HEK293T (cell line): ENCODE measurements at regions not wholly inside any gene's neighbourhood (a gene's known extent, or its start where the extent isn't known, plus 50 kb on each side); places are given as distances from the start of the nearest gene placed in this dataset.

Experiments
- ARNT ChIP-seq: fragments of 450-650 bp; IDR thresholded peaks from 2 replicates; pipeline ENCODE4 v1.6.1; 2017; ENCODE audit warnings: mild to moderate bottlenecking
- BHLHE40 ChIP-seq: fragments of 450-650 bp; IDR thresholded peaks from 2 replicates; pipeline ENCODE4 v1.6.1; 2016; ENCODE audit warnings: mild to moderate bottlenecking, moderate library complexity, borderline replicate concordance
- CTBP1 ChIP-seq: fragments of 450-650 bp; IDR thresholded peaks from 2 replicates; pipeline ENCODE4 v1.6.1; 2016; ENCODE audit warnings: borderline replicate concordance
- ELF4 ChIP-seq: fragments of 450-650 bp; IDR thresholded peaks from 2 replicates; pipeline ENCODE4 v1.6.1; 2017; ENCODE audit warnings: antibody characterized with exemption
- FOXA1 ChIP-seq: fragments of 450-650 bp; IDR thresholded peaks from 2 replicates; pipeline ENCODE4 v1.6.1; 2016; ENCODE audit warnings: mild to moderate bottlenecking
- FOXK2 ChIP-seq: fragments of 450-650 bp; IDR thresholded peaks from 2 replicates; pipeline ENCODE4 v1.6.1; 2016; ENCODE audit warnings: mild to moderate bottlenecking
- FOXM1 ChIP-seq: fragments of 450-650 bp; IDR thresholded peaks from 2 replicates; pipeline ENCODE4 v1.6.1; 2017; ENCODE audit warnings: mild to moderate bottlenecking, borderline replicate concordance
- HDGF ChIP-seq: fragments of 450-650 bp; IDR thresholded peaks from 2 replicates; pipeline ENCODE4 v1.6.1; 2017; ENCODE audit warnings: antibody characterized with exemption, borderline replicate concordance
- L3MBTL2 ChIP-seq: fragments of 450-650 bp; conservative IDR thresholded peaks from 2 replicates; pipeline ENCODE4 v1.6.1; 2016; ENCODE audit warnings: mild to moderate bottlenecking
- NFRKB ChIP-seq: fragments of 450-650 bp; IDR thresholded peaks from 2 replicates; pipeline ENCODE4 v1.6.1; 2016; ENCODE audit warnings: mild to moderate bottlenecking, moderate library complexity
- SP1 ChIP-seq: fragments of 450-650 bp; IDR thresholded peaks from 2 replicates; pipeline ENCODE4 v1.6.1; 2017
- SUZ12 ChIP-seq: fragments of 450-650 bp; IDR thresholded peaks from 2 replicates; pipeline ENCODE4 v1.6.1; 2016; ENCODE audit warnings: mild to moderate bottlenecking
- TARDBP ChIP-seq: fragments of 450-650 bp; IDR thresholded peaks from 2 replicates; pipeline ENCODE4 v1.6.1; 2016
- TF ChIP-seq, protein P1 (sequence below): fragments of 450-650 bp; IDR thresholded peaks from 2 replicates; pipeline ENCODE4 v1.6.1; 2016

DNA sequence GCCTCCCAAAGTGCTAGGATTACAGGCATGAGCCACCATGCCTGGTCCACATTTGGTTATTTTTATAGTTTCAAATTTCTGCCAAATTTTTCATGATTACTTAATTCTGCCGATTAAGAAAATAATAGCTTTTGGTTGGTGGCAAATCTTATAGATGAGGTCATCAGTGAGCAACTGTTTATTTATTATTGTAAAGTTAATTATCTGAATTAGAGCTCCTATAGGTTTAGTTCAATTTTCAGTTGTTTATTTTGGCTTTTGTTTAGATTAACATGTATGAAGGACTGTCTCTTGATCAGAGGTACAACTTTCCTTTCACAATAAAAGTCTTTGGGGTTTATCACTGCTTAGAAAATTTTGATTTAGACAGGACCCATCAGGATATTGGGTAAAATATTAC lies 262.2 kb downstream of the SLC7A11 start:
- TF ChIP-seq BHLHE40 (no peak), FOXM1 (no peak), SP1 (no peak), FOXK2 (no peak), ELF4 (no peak), SUZ12 (no peak), CTBP1 (no peak), TARDBP (no peak), NFRKB (no peak), ARNT (no peak), FOXA1 (no peak), HDGF (no peak), L3MBTL2 (no peak)
- TF ChIP-seq, protein P1, sequence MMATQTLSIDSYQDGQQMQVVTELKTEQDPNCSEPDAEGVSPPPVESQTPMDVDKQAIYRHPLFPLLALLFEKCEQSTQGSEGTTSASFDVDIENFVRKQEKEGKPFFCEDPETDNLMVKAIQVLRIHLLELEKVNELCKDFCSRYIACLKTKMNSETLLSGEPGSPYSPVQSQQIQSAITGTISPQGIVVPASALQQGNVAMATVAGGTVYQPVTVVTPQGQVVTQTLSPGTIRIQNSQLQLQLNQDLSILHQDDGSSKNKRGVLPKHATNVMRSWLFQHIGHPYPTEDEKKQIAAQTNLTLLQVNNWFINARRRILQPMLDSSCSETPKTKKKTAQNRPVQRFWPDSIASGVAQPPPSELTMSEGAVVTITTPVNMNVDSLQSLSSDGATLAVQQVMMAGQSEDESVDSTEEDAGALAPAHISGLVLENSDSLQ, result no peak
